RWPE2 (cell line): ENCODE measurements at regions not wholly inside any gene's neighbourhood (a gene's known extent, or its start where the extent isn't known, plus 50 kb on each side); places are given as distances from the start of the nearest gene placed in this dataset.

ENCODE experiments used
- ATAC-seq: fragments of 200-7000 bp; cut with Tn5 transposase; 3 replicates; pipeline ENCODE4 v1.9.1; 2021; ENCODE audit warnings: low read depth
- DNase-seq: peaks from one replicate; pipeline ENCODE4 v3.0.0-alpha.2; 2020; ENCODE audit warnings: low spot score
- H3K27ac ChIP-seq: fragments of 450-650 bp; 2 replicates; pipeline ENCODE4 v1.5.1; 2017; ENCODE audit warnings: mild to moderate bottlenecking; ENCODE audit not compliant: poor library complexity, severe bottlenecking
- H3K27me3 ChIP-seq: fragments of 250-450 bp; sonication (Bioruptor Pico); 2 replicates; pipeline ENCODE4 v1.5.1; 2021; ENCODE audit warnings: mild to moderate bottlenecking, moderate library complexity; ENCODE audit not compliant: insufficient read depth, poor library complexity, severe bottlenecking
- H3K36me3 ChIP-seq: fragments of 250-450 bp; sonication (Bioruptor Pico); 2 replicates; pipeline ENCODE4 v1.5.1; 2020; ENCODE audit warnings: low read depth, mild to moderate bottlenecking, moderate library complexity
- H3K4me1 ChIP-seq: fragments of 250-450 bp; sonication (Bioruptor Pico); 2 replicates; pipeline ENCODE4 v1.5.1; 2021; ENCODE audit warnings: mild to moderate bottlenecking, moderate library complexity; ENCODE audit not compliant: insufficient read depth, poor library complexity, severe bottlenecking
- H3K4me3 ChIP-seq: fragments of 250-450 bp; sonication (Bioruptor Pico); 2 replicates; pipeline ENCODE4 v1.5.1; 2021; ENCODE audit warnings: mild to moderate bottlenecking, moderate library complexity; ENCODE audit not compliant: severe bottlenecking
- H3K9me3 ChIP-seq: fragments of 250-450 bp; sonication (Bioruptor Pico); 2 replicates; pipeline ENCODE4 v1.5.1; 2021; ENCODE audit warnings: mild to moderate bottlenecking, moderate library complexity; ENCODE audit not compliant: severe bottlenecking
- CTCF ChIP-seq: fragments of 450-650 bp; IDR thresholded peaks from one replicate; pipeline ENCODE4 v1.5.1; 2017; ENCODE audit warnings: mild to moderate bottlenecking, moderate library complexity; ENCODE audit not compliant: poor library complexity, severe bottlenecking

- ATAC-seq, result no peak
- H3K4me3 ChIP-seq, result no peak overlapping the region
- peaks cover 19% of the 10 kb centered on the region for H3K4me1 ChIP-seq
- no peak overlapping the region for H3K27ac ChIP-seq
- H3K9me3 ChIP-seq, result no peaks in the 10 kb centered on the region
- no peak for DNase-seq
- no peak for TF ChIP-seq CTCF
- H3K36me3 ChIP-seq, result no peaks in the 10 kb centered on the region
- no peaks in the 10 kb centered on the region for H3K27me3 ChIP-seq
Observed at GRCh38 chr5:98458004-98458403, 315.5 kb upstream of the RGMB start.

GRCh38 chr5:98458726-98459125, 314.7 kb upstream of the RGMB start:
- Histone ChIP-seq H3K4me1 (peaks cover 19% of the 10 kb centered on the region), H3K4me3 (no peak overlapping the region), H3K9me3 (no peaks in the 10 kb centered on the region), H3K27ac (no peak overlapping the region), H3K36me3 (no peaks in the 10 kb centered on the region), H3K27me3 (no peaks in the 10 kb centered on the region)
- DNase-seq, result no peak
- TF ChIP-seq CTCF, result no peak
- ATAC-seq, result no peak

- peaks cover 3% of the 10 kb centered on the region for H3K4me1 ChIP-seq
- no peaks in the 10 kb centered on the region for H3K27me3 ChIP-seq
- no peak overlapping the region for H3K27ac ChIP-seq
- DNase-seq (no peak), ATAC-seq (no peak)
- H3K4me3 ChIP-seq, result no peak overlapping the region
- H3K9me3 ChIP-seq, result no peaks in the 10 kb centered on the region
- H3K36me3 ChIP-seq, result no peaks in the 10 kb centered on the region
- TF ChIP-seq CTCF, result no peak
Observed at GRCh38 chr5:98460536-98460935, 312.9 kb upstream of the RGMB start.

- Histone ChIP-seq H3K4me1 (no peaks in the 10 kb centered on the region), H3K4me3 (no peak overlapping the region), H3K9me3 (no peaks in the 10 kb centered on the region), H3K36me3 (no peaks in the 10 kb centered on the region), H3K27me3 (no peaks in the 10 kb centered on the region), H3K27ac (no peak overlapping the region)
- ATAC-seq (no peak), DNase-seq (no peak)
- no peak for TF ChIP-seq CTCF
Observed at GRCh38 chr5:98461485-98461884, 312.0 kb upstream of the RGMB start.

- H3K27me3 ChIP-seq, result no peaks in the 10 kb centered on the region
- no peak overlapping the region for H3K4me3 ChIP-seq
- no peak overlapping the region for H3K27ac ChIP-seq
- H3K36me3 ChIP-seq, result no peaks in the 10 kb centered on the region
- peaks cover 2% of the 10 kb centered on the region for H3K9me3 ChIP-seq
- H3K4me1 ChIP-seq, result peaks cover 8% of the 10 kb centered on the region
- DNase-seq (no peak), ATAC-seq (no peak)
- no peak for TF ChIP-seq CTCF
Observed at GRCh38 chr5:98463222-98463621, 310.2 kb upstream of the RGMB start.
